GF-D8 (cell line): ENCODE measurements at regions not wholly inside any gene's neighbourhood (a gene's known extent, or its start where the extent isn't known, plus 50 kb on each side); places are given as distances from the start of the nearest gene placed in this dataset.
"Not testable (repeated sequence)": the region's sequence is repeated elsewhere in the genome, so short reads cannot be mapped to it uniquely, and the experiment has no call there.

Experiments
- DNase-seq: peaks from one replicate; lab custom pipeline; 2025; lab: John Stamatoyannopoulos, UW

DNA sequence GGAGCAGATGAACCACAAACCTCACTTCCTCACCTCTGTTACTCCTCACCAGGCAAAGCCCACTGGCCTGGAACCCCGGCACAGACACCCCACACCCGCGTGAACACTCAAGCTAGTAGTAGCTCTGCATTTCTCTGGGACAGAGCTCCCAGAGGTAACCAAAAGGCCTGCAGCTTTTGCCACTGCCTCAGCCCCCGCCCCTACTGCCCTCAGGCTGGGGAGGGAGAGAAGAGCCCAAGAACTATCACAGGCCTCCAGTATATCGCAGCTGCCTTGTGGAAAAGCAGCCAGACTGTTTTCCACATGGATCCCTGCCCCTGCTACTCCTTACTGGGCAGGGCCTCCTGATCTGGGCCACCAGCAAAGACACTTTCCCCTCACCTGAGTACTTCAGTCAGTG is 728.7 kb upstream of the ACTRT1 start:
- no peak for DNase-seq

DNA sequence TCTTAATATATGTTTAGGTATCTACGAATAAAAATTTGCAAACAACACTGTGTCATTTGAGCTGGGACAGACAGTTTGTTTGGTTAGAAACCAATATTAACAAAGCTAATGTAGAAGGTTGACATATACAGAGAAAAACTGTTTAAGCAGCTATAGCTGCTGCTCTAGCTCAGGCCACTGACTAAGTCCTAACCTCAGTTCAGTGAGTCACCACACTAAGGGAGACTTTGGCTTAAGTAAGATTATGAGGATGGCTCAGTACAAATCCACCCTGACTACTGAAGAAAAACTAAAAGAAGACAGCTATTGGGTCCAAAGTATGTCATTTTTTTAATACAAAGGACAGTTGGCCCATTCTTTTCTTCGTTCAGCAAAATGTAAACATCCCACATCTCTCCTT is 717.3 kb upstream of the ACTRT1 start:
- DNase-seq, result no peak

DNA sequence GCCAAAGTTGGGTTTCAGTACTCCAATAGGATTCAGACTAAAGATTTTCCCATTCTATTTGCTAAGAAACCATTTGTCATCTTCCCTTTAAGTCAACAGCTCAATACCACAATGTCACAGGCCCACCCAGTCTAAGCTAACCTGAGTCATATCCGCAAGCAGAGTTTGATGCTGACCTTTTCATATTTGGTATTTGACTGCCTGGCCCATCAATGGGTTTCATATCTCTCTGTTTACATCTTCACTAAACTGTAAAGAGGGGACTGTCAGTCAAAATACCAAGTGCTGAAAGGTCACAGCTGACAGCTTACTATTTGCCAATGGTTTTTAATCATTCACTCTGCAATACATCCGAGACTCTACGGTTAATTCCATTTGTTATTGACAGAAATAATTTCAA is 707.5 kb upstream of the ACTRT1 start:
- no peak for DNase-seq

DNA sequence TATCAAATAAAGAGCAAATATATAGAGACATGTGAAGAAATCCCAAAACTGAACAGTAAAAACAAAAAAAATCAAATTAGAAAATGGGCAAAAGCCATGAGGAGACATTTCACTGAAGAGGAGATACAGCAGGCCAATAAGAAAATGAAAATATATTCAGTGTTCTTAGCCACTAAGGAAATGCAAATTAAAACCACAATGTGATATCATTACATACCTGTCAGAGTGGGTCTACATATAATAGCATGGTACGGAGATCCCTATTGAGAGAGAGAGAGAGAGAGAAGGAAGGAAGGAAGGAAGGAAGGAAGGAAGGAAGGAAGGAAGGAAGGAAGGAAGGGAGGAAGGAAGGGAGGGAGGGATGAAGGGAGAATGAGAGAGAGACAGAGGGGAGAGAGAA is 707.0 kb upstream of the ACTRT1 start:
- no peak for DNase-seq

- DNase-seq, result no peak
Observed at GRCh38 chrX:128754130-128754529, 701.9 kb upstream of the ACTRT1 start.

DNA sequence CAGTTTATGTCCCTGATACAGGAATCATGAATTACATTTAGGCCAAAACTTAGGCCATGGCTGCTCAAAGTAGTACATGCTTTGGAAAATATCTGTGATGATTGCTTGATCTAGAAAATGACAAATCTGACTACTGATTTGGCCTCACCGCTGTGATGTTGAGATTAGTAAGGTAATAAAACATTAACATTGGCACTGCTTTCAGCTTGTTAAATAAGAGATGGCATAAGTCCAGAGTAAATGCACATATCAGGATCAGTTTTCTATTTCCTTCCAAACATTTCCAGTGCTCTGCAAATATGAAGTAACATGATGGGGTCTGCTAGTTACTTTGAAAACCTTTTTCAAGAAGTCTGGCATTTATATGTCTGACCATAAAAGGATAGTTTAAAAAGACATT is 687.3 kb upstream of the ACTRT1 start:
- DNase-seq, result no peak

DNA sequence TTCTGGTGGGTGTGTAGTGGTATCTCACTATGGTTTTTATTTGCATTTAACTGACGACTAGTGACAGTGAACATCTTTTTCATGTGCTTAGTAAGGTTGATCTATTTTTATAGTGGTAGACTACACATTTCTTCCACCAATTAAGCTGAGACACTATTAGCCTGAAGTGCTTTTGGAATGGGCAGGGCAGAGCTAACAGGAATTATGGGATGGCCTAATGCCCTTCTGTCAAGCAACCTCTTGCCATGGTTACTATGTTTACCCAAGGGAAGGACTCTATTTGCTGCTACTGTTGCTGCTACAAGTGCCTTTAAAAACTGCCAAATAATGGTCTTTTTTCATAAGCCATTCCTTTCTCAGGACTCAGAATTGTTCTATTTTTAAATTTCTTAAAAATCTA is 676.7 kb upstream of the ACTRT1 start:
- DNase-seq, result no peak

DNA sequence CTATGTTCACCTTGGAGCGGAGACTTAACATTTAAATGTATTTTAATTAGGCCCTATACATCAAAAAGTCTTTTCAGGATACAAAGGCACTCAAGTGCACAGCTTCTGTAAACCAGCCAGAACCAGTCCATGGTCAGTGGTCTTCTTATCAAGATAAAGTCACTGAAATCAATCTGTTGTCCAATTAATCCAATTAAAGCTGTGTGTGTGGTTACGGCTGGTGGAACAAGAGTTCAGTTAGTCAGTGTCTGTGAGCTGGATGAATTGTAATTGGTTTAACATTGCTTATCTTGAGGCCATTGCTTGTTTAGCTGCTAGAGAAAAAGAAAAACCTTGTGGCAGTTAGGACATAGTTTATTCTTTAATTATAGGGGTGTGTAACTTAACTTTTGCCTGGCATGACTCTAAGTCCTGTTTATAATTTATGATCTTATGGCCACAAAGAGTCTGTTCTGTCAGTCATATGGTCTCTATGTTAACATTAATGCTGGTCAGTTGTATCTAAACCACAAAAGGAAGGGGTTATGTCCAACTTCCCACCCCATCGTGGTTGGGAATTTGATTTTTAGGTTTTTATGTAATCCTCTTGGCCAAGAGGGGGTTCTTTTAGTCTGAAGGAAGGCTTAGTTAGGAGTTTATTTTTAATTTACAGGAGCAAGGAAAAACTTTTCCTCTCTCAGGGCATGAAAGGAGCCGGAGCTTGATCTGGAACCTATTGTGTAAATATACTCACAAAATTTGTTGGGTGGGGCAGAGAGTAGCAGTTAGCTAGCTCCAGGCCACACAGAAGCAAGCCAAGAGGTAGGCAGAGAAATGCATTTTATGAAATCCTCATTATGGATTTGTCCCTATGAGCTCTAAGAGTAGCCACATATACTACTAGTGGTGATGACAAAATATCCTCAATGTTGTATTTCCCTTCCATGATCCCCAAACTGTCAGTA is 665.7 kb upstream of the ACTRT1 start:
- DNase-seq, result no peak

DNA sequence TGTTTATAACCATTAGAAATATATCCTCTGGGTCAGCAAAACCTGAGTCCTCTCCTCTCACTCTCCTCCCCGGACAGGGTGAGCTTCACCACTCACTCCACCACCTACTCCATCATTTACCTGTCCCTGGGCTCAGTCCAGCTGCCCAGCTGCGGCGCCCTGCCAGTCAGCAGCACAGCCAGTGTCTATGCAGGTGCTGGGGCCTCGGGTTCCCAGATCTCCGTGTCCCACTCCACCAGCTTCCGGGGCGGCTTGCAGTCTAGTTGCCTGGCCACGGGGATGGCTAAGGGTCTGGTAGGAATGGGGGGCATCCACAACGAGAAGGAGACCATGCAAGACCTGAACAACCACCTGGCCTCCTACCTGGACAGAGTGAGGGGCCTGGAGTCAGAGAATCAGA is 662.2 kb upstream of the ACTRT1 start:
- DNase-seq, result no peak

- DNase-seq, result no peak
Observed at GRCh38 chrX:128699716-128700285, 647.6 kb upstream of the ACTRT1 start.

DNA sequence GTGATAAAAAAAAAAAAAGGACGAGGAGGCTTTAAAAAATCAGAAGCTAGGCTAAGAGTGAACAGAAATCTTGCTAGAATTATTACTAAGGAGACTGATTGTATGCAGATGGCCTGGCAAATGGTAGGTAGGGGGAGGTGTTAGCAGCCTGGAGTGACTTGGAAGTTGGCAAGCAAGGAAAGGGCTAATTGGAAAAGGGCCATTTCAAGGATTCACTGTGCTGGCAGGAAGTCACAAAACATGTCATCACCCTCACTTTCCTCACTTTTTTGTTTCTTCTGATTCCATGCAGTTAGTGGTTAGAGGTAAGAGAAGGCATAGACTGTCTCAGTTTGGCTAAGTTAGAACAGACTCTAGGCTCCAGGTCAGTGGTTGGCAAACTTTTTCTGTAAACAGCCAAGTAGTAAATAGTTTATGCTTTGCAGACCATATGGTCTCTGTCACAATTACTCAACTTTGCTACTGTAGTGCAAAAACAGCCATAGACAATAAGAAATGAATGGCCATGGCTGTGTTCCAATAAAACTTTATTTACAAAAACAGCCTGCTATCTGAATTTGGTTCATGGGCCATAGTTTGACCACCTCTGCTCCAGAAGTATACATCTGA is 646.5 kb upstream of the ACTRT1 start:
- no peak for DNase-seq

DNA sequence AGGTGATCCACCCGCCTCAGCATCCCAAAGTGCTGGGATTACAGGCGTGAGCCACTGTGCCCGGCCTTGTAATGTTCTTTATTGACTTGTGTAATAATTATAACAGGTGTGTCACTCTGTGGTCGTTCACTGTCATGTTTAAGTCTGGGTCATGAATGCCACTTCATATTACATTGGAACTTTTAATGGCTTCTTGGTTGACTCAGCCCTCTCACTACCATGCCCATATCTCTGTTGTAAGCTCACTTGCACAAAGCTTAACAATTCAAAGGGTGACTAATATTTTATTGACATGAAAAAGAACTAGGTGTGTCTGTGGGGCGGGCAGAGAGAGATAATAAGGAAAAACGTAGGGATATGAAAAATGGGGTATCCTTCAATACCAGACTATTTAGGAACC is 639.7 kb upstream of the ACTRT1 start:
- DNase-seq, result no peak

DNA sequence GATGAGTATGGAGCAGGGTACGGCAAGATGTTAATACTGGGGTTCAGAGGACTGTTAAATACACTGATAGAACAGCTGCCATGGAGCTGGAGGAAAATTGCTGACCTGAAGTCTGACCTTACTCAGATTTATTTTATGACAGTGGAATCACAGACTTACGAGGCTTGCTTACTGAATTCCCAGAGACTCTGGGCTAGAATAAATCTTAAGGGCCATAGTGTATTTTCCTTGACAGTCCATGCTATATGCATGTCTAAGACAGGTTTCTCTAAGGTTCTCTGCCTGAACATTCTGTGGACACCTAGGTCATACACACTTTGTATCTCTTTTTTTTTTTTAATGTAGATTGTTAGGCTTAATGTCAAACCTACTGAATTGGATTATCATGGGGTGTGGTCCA is 633.2 kb upstream of the ACTRT1 start:
- DNase-seq, result no peak

DNA sequence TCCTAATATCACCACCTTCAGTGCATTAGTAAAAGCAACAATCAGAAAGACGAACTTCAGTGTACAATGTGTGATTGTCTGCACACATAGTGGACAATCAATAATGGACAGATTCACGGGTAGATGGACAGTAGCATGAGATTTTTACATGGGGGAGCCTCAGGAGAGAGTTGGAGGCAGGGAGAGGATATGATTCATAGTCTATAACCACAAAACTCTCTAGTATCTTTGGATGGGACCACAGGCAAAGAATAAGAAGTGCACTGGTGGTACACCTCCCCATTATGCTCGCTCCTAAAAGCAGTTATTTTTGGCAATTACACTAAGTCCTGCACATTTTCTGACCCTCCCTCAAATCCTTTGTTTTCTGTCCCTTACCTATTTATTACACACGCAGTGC is 624.4 kb upstream of the ACTRT1 start:
- DNase-seq, result no peak

GRCh38 chrX:128674326-128675086 is 622.3 kb upstream of the ACTRT1 start:
- DNase-seq, result not testable (repeated sequence)

DNA sequence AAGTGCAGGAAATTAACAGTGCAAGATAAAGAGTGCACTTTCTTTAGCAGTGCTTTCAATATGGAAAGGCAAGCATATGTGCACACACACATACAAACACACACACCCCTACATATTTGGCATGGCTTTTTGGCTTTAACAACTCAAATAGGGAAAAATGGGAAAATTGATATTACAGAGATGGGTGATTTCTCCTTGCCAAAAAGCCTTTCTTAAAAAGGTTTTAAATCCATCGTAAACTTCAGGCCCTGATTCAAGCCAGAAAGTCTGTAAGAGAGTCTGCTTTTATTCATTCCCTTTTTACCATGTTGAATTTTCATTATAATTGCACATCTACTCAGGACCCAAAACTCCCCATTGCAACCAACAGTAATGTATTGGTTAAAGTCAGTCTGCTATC is 612.0 kb upstream of the ACTRT1 start:
- DNase-seq, result no peak

DNA sequence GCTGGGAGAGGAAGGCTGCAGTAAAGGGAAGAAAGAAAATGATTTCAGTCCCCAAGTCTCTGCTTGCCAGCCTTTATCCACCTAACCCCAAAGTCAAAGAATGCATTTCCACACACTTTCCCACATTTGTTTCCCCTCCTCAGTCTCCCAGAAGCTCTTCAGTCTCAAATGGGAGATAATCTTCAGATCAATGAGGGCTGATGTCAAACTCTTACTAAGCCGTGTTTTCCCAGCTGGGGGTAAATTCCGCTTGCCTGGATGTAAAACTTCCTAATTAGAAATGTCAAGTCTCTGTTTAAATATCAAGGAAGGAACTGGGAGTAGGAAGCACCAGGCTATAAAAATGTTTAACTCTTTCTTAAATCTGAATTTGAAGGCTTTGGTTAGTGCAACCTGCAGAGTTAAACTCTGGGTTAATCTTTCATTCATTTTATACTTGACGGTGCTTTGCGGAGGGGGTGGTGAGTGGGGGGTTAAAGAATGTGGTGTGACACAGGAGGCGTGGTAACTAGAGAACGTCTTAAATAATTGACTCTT is 601.4 kb upstream of the ACTRT1 start:
- no peak for DNase-seq

DNA sequence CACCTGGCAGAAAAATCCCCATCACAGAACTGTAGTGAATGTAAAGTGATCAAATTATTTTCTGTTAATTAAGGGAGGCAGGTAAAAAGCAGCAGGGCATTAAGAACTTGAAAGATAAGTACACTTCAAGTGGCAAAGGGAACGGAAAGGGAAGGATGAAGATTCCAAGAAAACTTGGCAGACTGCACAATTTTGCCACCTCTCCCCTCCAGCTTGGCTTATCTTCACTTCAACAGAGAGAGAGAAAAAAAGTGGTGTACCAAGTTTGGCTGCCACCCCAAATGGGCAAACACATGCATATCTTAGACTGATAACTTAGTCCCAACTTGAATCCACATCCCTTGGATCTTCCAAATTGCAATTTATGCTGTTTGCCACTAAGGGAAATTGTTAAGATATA is 598.1 kb upstream of the ACTRT1 start:
- DNase-seq, result no peak

- DNase-seq, result no peak
Observed at GRCh38 chrX:128634754-128635153, 582.6 kb upstream of the ACTRT1 start.

DNA sequence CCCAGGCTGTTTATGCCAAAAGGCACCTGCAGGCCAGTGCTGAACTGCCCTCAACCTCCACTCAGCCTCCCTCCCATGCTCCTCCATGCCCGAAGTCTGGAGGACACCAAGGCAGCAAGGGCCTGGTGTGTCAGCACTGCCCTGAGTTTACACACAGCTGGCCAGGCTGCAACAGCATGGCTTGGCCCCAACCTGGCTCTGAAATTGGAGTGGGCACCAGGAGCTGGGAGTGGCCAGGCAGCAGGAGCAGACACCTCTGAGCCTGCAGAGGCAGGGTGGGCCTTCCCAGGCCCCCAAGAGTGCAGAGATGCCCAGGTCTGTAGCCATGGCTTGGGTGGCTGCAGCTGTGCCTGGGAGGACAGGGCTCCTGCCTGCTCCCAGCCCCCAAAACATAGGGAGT is 571.2 kb upstream of the ACTRT1 start:
- no peak for DNase-seq

DNA sequence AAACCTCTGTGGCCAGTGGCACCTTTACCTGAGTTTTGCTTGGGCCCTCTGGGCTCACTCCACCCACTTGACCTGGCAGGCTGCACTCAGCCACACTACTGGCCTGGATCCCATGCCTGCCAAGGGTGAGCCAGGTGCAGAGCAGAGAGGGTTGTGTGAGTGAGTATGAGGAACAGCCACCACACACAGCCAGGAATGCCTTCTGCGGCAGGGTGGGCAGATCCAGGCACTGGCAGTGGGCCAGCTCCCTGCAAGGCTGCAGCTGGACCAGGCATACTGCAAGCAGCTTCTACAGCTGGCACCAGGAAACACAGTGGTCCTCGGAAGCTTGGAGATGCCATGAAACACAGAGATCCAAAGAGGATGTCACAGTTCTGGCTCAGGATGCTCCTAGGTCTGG is 570.1 kb upstream of the ACTRT1 start:
- no peak for DNase-seq

DNA sequence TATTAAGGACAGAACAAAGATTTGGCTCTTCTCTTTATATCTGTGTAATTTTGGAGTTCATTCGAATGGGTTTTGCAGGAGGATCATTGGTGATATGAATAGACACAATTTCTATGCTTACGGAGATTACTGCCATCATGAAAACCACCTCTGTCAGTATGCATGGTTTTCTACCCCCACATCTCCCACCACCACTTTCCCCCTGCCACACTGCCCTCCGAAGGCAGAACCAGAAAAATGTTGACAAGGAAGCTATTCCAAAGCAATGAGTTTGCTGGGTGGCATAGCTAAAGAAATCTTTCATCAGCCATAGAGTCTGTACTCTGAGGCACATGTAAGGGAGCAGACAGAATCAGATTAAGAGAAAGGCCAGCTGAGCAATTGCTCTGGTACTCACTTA is 567.3 kb upstream of the ACTRT1 start:
- DNase-seq, result no peak
